Thoracic aorta (tissue), 2 donors: ENCODE measurements at regions not wholly inside any gene's neighbourhood (a gene's known extent, or its start where the extent isn't known, plus 50 kb on each side); places are given as distances from the start of the nearest gene placed in this dataset.
"Not testable (repeated sequence)": the region's sequence is repeated elsewhere in the genome, so short reads cannot be mapped to it uniquely, and the experiment has no call there.

Experiments
- ATAC-seq: fragments of 150-250 bp; one replicate; pipeline ENCODE4 v1.8.0; 2017; ENCODE audit warnings: low read depth; ENCODE audit not compliant: insufficient number of reproducible peaks, low FRiP score
- DNase-seq: peaks from one replicate; pipeline ENCODE4 v3.0.0-alpha.2; 2020; ENCODE audit warnings: low spot score
- H3K27ac ChIP-seq, 2 donors: fragments of 200-600 bp; sonication (generic); 1 replicate in 1 of 2; 2 replicates in 1 of 2; pipeline ENCODE4 v1.5.1; 2016; ENCODE audit warnings: mild to moderate bottlenecking in 2 of 2, moderate library complexity in 2 of 2
- H3K27me3 ChIP-seq: fragments of 200-600 bp; sonication (generic); replicated peaks from 2 replicates; pipeline ENCODE4 v1.6.0; 2016; ENCODE audit warnings: mild to moderate bottlenecking; ENCODE audit not compliant: insufficient read depth
- H3K36me3 ChIP-seq: fragments of 200-600 bp; sonication (generic); one replicate; pipeline ENCODE4 v1.5.1; 2016
- H3K4me1 ChIP-seq, 2 donors: fragments of 200-600 bp; sonication (generic); 1 replicate in 1 of 2; 2 replicates in 1 of 2; pipeline versions ENCODE4 v1.5.1 to v1.6.0; 2016; ENCODE audit warnings: low read depth in 2 of 2, mild to moderate bottlenecking in 1 of 2; ENCODE audit not compliant: control insufficient read depth in 1 of 2
- H3K4me3 ChIP-seq: fragments of 200-600 bp; sonication (generic); 2 replicates; pipeline ENCODE4 v1.5.1; 2016; ENCODE audit warnings: mild to moderate bottlenecking
- H3K9me3 ChIP-seq: fragments of 200-600 bp; sonication (generic); 2 replicates; pipeline ENCODE4 v1.5.1; 2016
- CTCF ChIP-seq: fragments of 200-600 bp; sonication (generic); IDR thresholded peaks from one replicate; pipeline ENCODE4 v1.5.1; 2019; ENCODE audit warnings: antibody characterized with exemption

GRCh38 chr15:62681939-62682896 lies 360.3 kb upstream of the TPM1 start:
- Histone ChIP-seq H3K36me3 (peaks cover 12% of the 10 kb centered on the region), H3K4me3 (no peak overlapping the region), H3K4me1 (no peaks in the 10 kb centered on the region), H3K9me3 (no peaks in the 10 kb centered on the region), H3K27me3 (no peaks in the 10 kb centered on the region), H3K27ac (no peak overlapping the region)
- ATAC-seq: no peak
- no peak for TF ChIP-seq CTCF
- no peak for DNase-seq

GRCh38 chr15:62683192-62683591 lies 359.4 kb upstream of the TPM1 start:
- H3K4me3 ChIP-seq, H3K9me3 ChIP-seq, H3K36me3 ChIP-seq, ATAC-seq, DNase-seq, H3K27me3 ChIP-seq, H3K27ac ChIP-seq, H3K4me1 ChIP-seq: not testable (repeated sequence)

- Histone ChIP-seq H3K27me3 (no peaks in the 10 kb centered on the region), H3K27ac (no peak overlapping the region), H3K9me3 (no peaks in the 10 kb centered on the region), H3K36me3 (peaks cover 10% of the 10 kb centered on the region), H3K4me1 (no peaks in the 10 kb centered on the region), H3K4me3 (no peak overlapping the region)
- DNase-seq: no peak
- ATAC-seq: no peak
- no peak for TF ChIP-seq CTCF
These were observed 358.3 kb upstream of the TPM1 start for GRCh38 chr15:62684123-62684808.

GRCh38 chr15:62691008-62691407 lies 351.5 kb upstream of the TPM1 start:
- DNase-seq (no peak), ATAC-seq (no peak)
- H3K4me1 ChIP-seq: no peaks in the 10 kb centered on the region
- H3K4me3 ChIP-seq: no peak overlapping the region
- H3K36me3 ChIP-seq: peaks cover 17% of the 10 kb centered on the region
- H3K27me3 ChIP-seq: no peaks in the 10 kb centered on the region
- H3K9me3 ChIP-seq: no peaks in the 10 kb centered on the region
- TF ChIP-seq CTCF: no peak
- H3K27ac ChIP-seq: no peak overlapping the region

GRCh38 chr15:62697636-62698035 lies 344.9 kb upstream of the TPM1 start:
- peaks cover 41% of the 10 kb centered on the region for H3K36me3 ChIP-seq

More at GRCh38 chr15:62697636-62698035, 344.9 kb upstream of the TPM1 start:
- ATAC-seq (no peak), DNase-seq (no peak)
- Histone ChIP-seq H3K27ac (no peak overlapping the region), H3K4me1 (no peaks in the 10 kb centered on the region), H3K9me3 (no peaks in the 10 kb centered on the region), H3K27me3 (no peaks in the 10 kb centered on the region), H3K4me3 (no peak overlapping the region)
- TF ChIP-seq CTCF: no peak
